ENCODE measurements at regions not wholly inside any gene's neighbourhood (a gene's known extent, or its start where the extent isn't known, plus 50 kb on each side); places are given as distances from the start of the nearest gene placed in this dataset.
"Not testable (repeated sequence)": the region's sequence is repeated elsewhere in the genome, so short reads cannot be mapped to it uniquely, and the experiment has no call there.

DNA sequence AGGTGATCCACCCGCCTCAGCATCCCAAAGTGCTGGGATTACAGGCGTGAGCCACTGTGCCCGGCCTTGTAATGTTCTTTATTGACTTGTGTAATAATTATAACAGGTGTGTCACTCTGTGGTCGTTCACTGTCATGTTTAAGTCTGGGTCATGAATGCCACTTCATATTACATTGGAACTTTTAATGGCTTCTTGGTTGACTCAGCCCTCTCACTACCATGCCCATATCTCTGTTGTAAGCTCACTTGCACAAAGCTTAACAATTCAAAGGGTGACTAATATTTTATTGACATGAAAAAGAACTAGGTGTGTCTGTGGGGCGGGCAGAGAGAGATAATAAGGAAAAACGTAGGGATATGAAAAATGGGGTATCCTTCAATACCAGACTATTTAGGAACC is 639.7 kb upstream of the ACTRT1 start:
- no peaks in the 10 kb centered on the region for H3K27me3 ChIP-seq
- H3K4me3 ChIP-seq: no peak overlapping the region
- DNase-seq: peak in 1 of 3 donors; percentile 52
- no peak overlapping the region for H3K27ac ChIP-seq
- H3K4me1 ChIP-seq: no peaks in the 10 kb centered on the region
- H3K9me3 ChIP-seq: no peaks in the 10 kb centered on the region
- no peaks in the 10 kb centered on the region for H3K36me3 ChIP-seq
- TF ChIP-seq POLR2A (IDR thresholded peaks at IDR 0.05): no peak
- no peak for TF ChIP-seq CTCF (IDR thresholded peaks at IDR 0.05)

- H3K4me3 ChIP-seq: no peak overlapping the region
- no peaks in the 10 kb centered on the region for H3K4me1 ChIP-seq
- no peaks in the 10 kb centered on the region for H3K9me3 ChIP-seq
- H3K36me3 ChIP-seq: no peaks in the 10 kb centered on the region
- H3K27ac ChIP-seq: no peak overlapping the region
- DNase-seq: no peak
- TF ChIP-seq POLR2A (IDR thresholded peaks at IDR 0.05): no peak
- no peak for TF ChIP-seq CTCF (IDR thresholded peaks at IDR 0.05)
- H3K27me3 ChIP-seq: no peaks in the 10 kb centered on the region
Observed at GRCh38 chrX:128685387-128685786, 633.2 kb upstream of the ACTRT1 start.

GRCh38 chrX:128676651-128677050 is 624.4 kb upstream of the ACTRT1 start:
- H3K4me3 ChIP-seq: no peak overlapping the region

GRCh38 chrX:128674326-128675086 is 622.3 kb upstream of the ACTRT1 start:
- not testable (repeated sequence) for H3K27ac ChIP-seq, H3K27me3 ChIP-seq, H3K4me3 ChIP-seq, DNase-seq, H3K36me3 ChIP-seq, H3K4me1 ChIP-seq, H3K9me3 ChIP-seq

More at GRCh38 chrX:128676651-128677050, 624.4 kb upstream of the ACTRT1 start:
- no peaks in the 10 kb centered on the region for H3K36me3 ChIP-seq
- TF ChIP-seq POLR2A (IDR thresholded peaks at IDR 0.05) (no peak), CTCF (IDR thresholded peaks at IDR 0.05) (no peak)
- no peak for DNase-seq
- no peaks in the 10 kb centered on the region for H3K9me3 ChIP-seq
- H3K27ac ChIP-seq: no peak overlapping the region
- no peaks in the 10 kb centered on the region for H3K4me1 ChIP-seq
- no peaks in the 10 kb centered on the region for H3K27me3 ChIP-seq

- Histone ChIP-seq H3K27ac (no peak overlapping the region), H3K4me1 (no peaks in the 10 kb centered on the region), H3K36me3 (no peaks in the 10 kb centered on the region), H3K27me3 (no peaks in the 10 kb centered on the region), H3K9me3 (no peaks in the 10 kb centered on the region), H3K4me3 (no peak overlapping the region)
- DNase-seq: no peak
- TF ChIP-seq CTCF (IDR thresholded peaks at IDR 0.05): no peak
- TF ChIP-seq POLR2A (IDR thresholded peaks at IDR 0.05): no peak
Observed at GRCh38 chrX:128664211-128664610, 612.0 kb upstream of the ACTRT1 start.

DNA sequence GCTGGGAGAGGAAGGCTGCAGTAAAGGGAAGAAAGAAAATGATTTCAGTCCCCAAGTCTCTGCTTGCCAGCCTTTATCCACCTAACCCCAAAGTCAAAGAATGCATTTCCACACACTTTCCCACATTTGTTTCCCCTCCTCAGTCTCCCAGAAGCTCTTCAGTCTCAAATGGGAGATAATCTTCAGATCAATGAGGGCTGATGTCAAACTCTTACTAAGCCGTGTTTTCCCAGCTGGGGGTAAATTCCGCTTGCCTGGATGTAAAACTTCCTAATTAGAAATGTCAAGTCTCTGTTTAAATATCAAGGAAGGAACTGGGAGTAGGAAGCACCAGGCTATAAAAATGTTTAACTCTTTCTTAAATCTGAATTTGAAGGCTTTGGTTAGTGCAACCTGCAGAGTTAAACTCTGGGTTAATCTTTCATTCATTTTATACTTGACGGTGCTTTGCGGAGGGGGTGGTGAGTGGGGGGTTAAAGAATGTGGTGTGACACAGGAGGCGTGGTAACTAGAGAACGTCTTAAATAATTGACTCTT is 601.4 kb upstream of the ACTRT1 start:
- no peaks in the 10 kb centered on the region for H3K27me3 ChIP-seq
- TF ChIP-seq POLR2A (IDR thresholded peaks at IDR 0.05): no peak
- no peak for TF ChIP-seq CTCF (IDR thresholded peaks at IDR 0.05)
- H3K4me1 ChIP-seq: no peaks in the 10 kb centered on the region
- no peak for DNase-seq
- H3K4me3 ChIP-seq: no peak overlapping the region
- H3K36me3 ChIP-seq: no peaks in the 10 kb centered on the region
- H3K27ac ChIP-seq: no peak overlapping the region
- no peaks in the 10 kb centered on the region for H3K9me3 ChIP-seq

All from Peyer's patch (tissue), 4 donors.